Heart left ventricle (tissue), 13 donors: ENCODE measurements at regions not wholly inside any gene's neighbourhood (a gene's known extent, or its start where the extent isn't known, plus 50 kb on each side); places are given as distances from the start of the nearest gene placed in this dataset.

ENCODE experiments used
- CTCF ChIP-seq, 12 donors: fragments of 200-600 bp; sonication (generic) in 4 of 12; IDR thresholded peaks; one replicate each; pipeline versions ENCODE4 v1.5.0 to v1.8.0; 2018 to 2022; ENCODE audit warnings: antibody characterized with exemption in 12 of 12, mild to moderate bottlenecking in 5 of 12
- POLR2A ChIP-seq, 2 donors: fragments of 450-650 bp; IDR thresholded peaks; one replicate each; pipeline ENCODE4 v1.6.1; 2017; ENCODE audit warnings: antibody characterized with exemption in 2 of 2, mild to moderate bottlenecking in 2 of 2, moderate library complexity in 2 of 2
- donor health status: ischemic (EF 13 %, LVEDD 7.1; RV severe dilation, severe dysfunction).
- donor health status: DM: no; HTN: yes; CAD: no.
- donor health status: DM: no; HTN: no; CAD: no.
- donor health status: ischemic (EF 25% LVEDD 6.9; RV normal size, moderate dysfunction).
- donor health status: ischemic (EF 25% LVEDD 5.7; RV mildly dilated, moderate dysfunction).
- donor health status: ischemic (EF 35%, LVEDD 5.7; RV mildly dilated, moderate dysfunction).
- donor health status: nonischemic (EF 11% LVEDD 7.7; RV severe dilation, severe dysfunction).
- donor health status: DM: yes; HTN: yes; CAD: no.
- donor health status: PGD.
- donor health status: ischemic (EF 29% LVEDD 5.4; RV normal size, mild dysfunction).
- donor health status: nonischemic (EF 23%, LVEDD 6.1; RV moderate dilation, normal function).

GRCh38 chr2:164048729-164049128, 312.9 kb upstream of the FIGN start:
- TF ChIP-seq POLR2A (IDR thresholded peaks at IDR 0.05), result no peak
- no peak for TF ChIP-seq CTCF (IDR thresholded peaks at IDR 0.05)
